Endodermal cell (in vitro differentiated cells): ENCODE measurements at regions not wholly inside any gene's neighbourhood (a gene's known extent, or its start where the extent isn't known, plus 50 kb on each side); places are given as distances from the start of the nearest gene placed in this dataset.

Experiments used
- DNase-seq: peaks from one replicate; pipeline ENCODE4 v3.0.0-alpha.2; 2017
- H3K27ac ChIP-seq: 2 replicates; pipeline ENCODE4 v1.5.1; 2013; ENCODE audit warnings: mild to moderate bottlenecking, low read depth, low read length, moderate library complexity
- H3K27me3 ChIP-seq: 2 replicates; pipeline ENCODE4 v1.6.1; 2013; ENCODE audit warnings: mild to moderate bottlenecking, low read length, moderate library complexity; ENCODE audit not compliant: insufficient read depth, control insufficient read depth, poor library complexity, severe bottlenecking
- H3K36me3 ChIP-seq: 2 replicates; pipeline ENCODE4 v1.7.0; 2013; ENCODE audit warnings: mild to moderate bottlenecking, low read length, moderate library complexity; ENCODE audit not compliant: control insufficient read depth, insufficient read depth
- H3K4me1 ChIP-seq: one replicate; pipeline ENCODE4 v1.7.0; 2013; ENCODE audit warnings: low read length; ENCODE audit not compliant: control insufficient read depth, insufficient read depth
- H3K4me3 ChIP-seq: 2 replicates; pipeline ENCODE4 v1.5.1; 2013; ENCODE audit warnings: mild to moderate bottlenecking, low read length, moderate library complexity
- H3K9ac ChIP-seq: 2 replicates; pipeline ENCODE4 v1.6.1; 2013; ENCODE audit warnings: mild to moderate bottlenecking, low read length, moderate library complexity; ENCODE audit not compliant: poor library complexity, severe bottlenecking; ENCODE audit errors: extremely low read depth
- H3K9me3 ChIP-seq: 2 replicates; pipeline ENCODE4 v1.6.1; 2013; ENCODE audit warnings: mild to moderate bottlenecking, low read length, moderate library complexity; ENCODE audit not compliant: control insufficient read depth
- H3K27ac Mint-ChIP-seq: 2 replicates; pipeline ENCODE4 v1.8.0; 2020; ENCODE audit warnings: mixed read lengths
- H3K27me3 Mint-ChIP-seq: 2 replicates; pipeline ENCODE4 v1.8.0; 2021; ENCODE audit warnings: mild to moderate bottlenecking, mixed read lengths; ENCODE audit not compliant: insufficient read depth
- H3K36me3 Mint-ChIP-seq: 2 replicates; pipeline ENCODE4 v1.8.0; 2020; ENCODE audit warnings: low read depth, mixed read lengths
- H3K4me1 Mint-ChIP-seq: 2 replicates; pipeline ENCODE4 v1.8.0; 2020; ENCODE audit warnings: mixed read lengths
- H3K4me3 Mint-ChIP-seq: 2 replicates; pipeline ENCODE4 v1.8.0; 2020; ENCODE audit warnings: mild to moderate bottlenecking, moderate library complexity, mixed read lengths
- H3K9me3 Mint-ChIP-seq: 2 replicates; pipeline ENCODE4 v1.8.0; 2020; ENCODE audit warnings: mild to moderate bottlenecking, mixed read lengths
- CTCF ChIP-seq: fragments of 200-600 bp; sonication (generic); conservative IDR thresholded peaks from 2 replicates; pipeline ENCODE4 v1.5.0; 2021; ENCODE audit warnings: antibody characterized with exemption, mild to moderate bottlenecking
- WGBS, 2 experiments: methylation state at CpG; one replicate each; pipeline versions ENCODE4 v1.1.5 to v1.1.7; 2013; ENCODE audit warnings: missing lambda C conversion rate in 2 of 2, mixed read lengths in 1 of 2; ENCODE audit not compliant: insufficient coverage in 1 of 2, insufficient read length in 1 of 2; 5-methylcytosine and 5-hydroxymethylcytosine counted together

- no peak for DNase-seq
- H3K4me1 Mint-ChIP-seq = no peaks in the 10 kb centered on the region
- Histone ChIP-seq H3K9ac (no peak overlapping the region), H3K9me3 (no peaks in the 10 kb centered on the region), H3K36me3 (no peaks in the 10 kb centered on the region), H3K27me3 (no peaks in the 10 kb centered on the region), H3K4me1 (no peaks in the 10 kb centered on the region), H3K27ac (no peak overlapping the region), H3K4me3 (no peak overlapping the region)
- 93 to 95% methylated on average over 5 of the region's 5 CpGs for WGBS, 2 experiments
- H3K4me3 Mint-ChIP-seq = no peak overlapping the region
- no peaks in the 10 kb centered on the region for H3K27me3 Mint-ChIP-seq
- H3K27ac Mint-ChIP-seq = no peak overlapping the region
- no peaks in the 10 kb centered on the region for H3K36me3 Mint-ChIP-seq
- no peak for TF ChIP-seq CTCF
- no peaks in the 10 kb centered on the region for H3K9me3 Mint-ChIP-seq
Measured at GRCh38 chr6:54031169-54031568, 80.1 kb upstream of the MLIP start.

- Histone ChIP-seq H3K9ac (no peak overlapping the region), H3K27me3 (no peaks in the 10 kb centered on the region), H3K36me3 (no peaks in the 10 kb centered on the region), H3K27ac (no peak overlapping the region), H3K4me1 (no peaks in the 10 kb centered on the region), H3K4me3 (no peak overlapping the region), H3K9me3 (no peaks in the 10 kb centered on the region)
- H3K36me3 Mint-ChIP-seq = no peaks in the 10 kb centered on the region
- H3K4me1 Mint-ChIP-seq = no peaks in the 10 kb centered on the region
- no peaks in the 10 kb centered on the region for H3K27me3 Mint-ChIP-seq
- no peaks in the 10 kb centered on the region for H3K9me3 Mint-ChIP-seq
- no peak overlapping the region for H3K4me3 Mint-ChIP-seq
- no peak overlapping the region for H3K27ac Mint-ChIP-seq
- no peak for DNase-seq
- no peak for TF ChIP-seq CTCF
Measured at GRCh38 chr6:54037277-54037779, 73.9 kb upstream of the MLIP start.

- no peaks in the 10 kb centered on the region for H3K9me3 ChIP-seq
- H3K27me3 ChIP-seq = no peaks in the 10 kb centered on the region
- H3K36me3 ChIP-seq = no peaks in the 10 kb centered on the region
- Mint-ChIP-seq H3K9me3 (no peaks in the 10 kb centered on the region), H3K4me1 (no peaks in the 10 kb centered on the region), H3K27ac (no peak overlapping the region), H3K36me3 (no peaks in the 10 kb centered on the region), H3K4me3 (no peak overlapping the region), H3K27me3 (no peaks in the 10 kb centered on the region)
- H3K4me1 ChIP-seq = no peaks in the 10 kb centered on the region
- H3K27ac ChIP-seq = no peak overlapping the region
- TF ChIP-seq CTCF = no peak
- H3K9ac ChIP-seq = no peak overlapping the region
- no peak overlapping the region for H3K4me3 ChIP-seq
- no peak for DNase-seq
Measured at GRCh38 chr6:54040545-54040944, 70.7 kb upstream of the MLIP start.
